HepG2 (cell line): ENCODE measurements at regions not wholly inside any gene's neighbourhood (a gene's known extent, or its start where the extent isn't known, plus 50 kb on each side); places are given as distances from the start of the nearest gene placed in this dataset.

Experiments used
- DZIP1 ChIP-seq: sonication (generic); formaldehyde crosslinking; IDR thresholded peaks from 2 replicates; pipeline ENCODE4 v1.5.0; 2020; ENCODE audit warnings: mild to moderate bottlenecking, missing genetic modification reagents
- GATA4 ChIP-seq: sonication (generic); IDR thresholded peaks from 2 replicates; pipeline ENCODE4 v1.6.1; 2016; ENCODE audit warnings: antibody characterized with exemption, low read depth, borderline replicate concordance
- HMG20B ChIP-seq: conservative IDR thresholded peaks from 2 replicates; pipeline ENCODE4 v1.6.1; 2016; ENCODE audit warnings: missing genetic modification reagents, missing compliant biosample characterization
- RORA ChIP-seq: sonication (generic); formaldehyde crosslinking; IDR thresholded peaks from 2 replicates; pipeline ENCODE4 v1.5.0; 2020; ENCODE audit warnings: mild to moderate bottlenecking, missing genetic modification reagents, moderate library complexity
- SKIL ChIP-seq: sonication (generic); formaldehyde crosslinking; IDR thresholded peaks from 2 replicates; pipeline ENCODE4 v1.8.0; 2022; ENCODE audit warnings: missing genetic modification reagents, mild to moderate bottlenecking, moderate library complexity, borderline replicate concordance
- SOX13 ChIP-seq, 3 experiments: fragments of 450-650 bp in 1 of 3; sonication (generic) in 1 of 3; formaldehyde crosslinking in 1 of 3; IDR thresholded peaks in 2 of 3; conservative IDR thresholded peaks in 1 of 3; 2 replicates each; pipeline versions ENCODE4 v1.5.0 to v1.6.1; 2016 to 2020; ENCODE audit warnings: antibody characterized with exemption in 1 of 3, mild to moderate bottlenecking in 1 of 3, missing compliant biosample characterization in 1 of 3, missing genetic modification reagents in 1 of 3, moderate library complexity in 1 of 3
- ZNF30 ChIP-seq: sonication (generic); formaldehyde crosslinking; IDR thresholded peaks from 2 replicates; pipeline ENCODE4 v1.5.0; 2020; ENCODE audit warnings: mild to moderate bottlenecking, missing genetic modification reagents
- ZNF496 ChIP-seq: sonication (generic); formaldehyde crosslinking; IDR thresholded peaks from 2 replicates; pipeline ENCODE4 v1.8.1; 2023; ENCODE audit warnings: mild to moderate bottlenecking, moderate library complexity, missing genetic modification reagents; ENCODE audit not compliant: insufficient replicate concordance
- TF ChIP-seq, protein P1 (sequence below): sonication (generic); formaldehyde crosslinking; IDR thresholded peaks from 2 replicates; pipeline ENCODE4 v1.4.0; 2020; ENCODE audit warnings: mild to moderate bottlenecking, missing genetic modification reagents
- TF ChIP-seq, protein P2 (sequence below): sonication (generic); formaldehyde crosslinking; IDR thresholded peaks from 2 replicates; pipeline ENCODE4 v1.4.0; 2020; ENCODE audit warnings: missing genetic modification reagents
- TF ChIP-seq, protein P3 (sequence below): sonication (generic); formaldehyde crosslinking; conservative IDR thresholded peaks from 2 replicates; pipeline ENCODE4 v1.4.0; 2020; ENCODE audit warnings: mild to moderate bottlenecking, missing genetic modification reagents, moderate library complexity
- TF ChIP-seq, protein P4 (sequence below): IDR thresholded peaks from 2 replicates; pipeline ENCODE4 v1.6.1; 2016; ENCODE audit warnings: low read depth, control low read depth

GRCh38 chr2:67057901-67058703 is 339.0 kb upstream of the ETAA1 start (continued):
- TF ChIP-seq ZNF30 (CRISPR knock-in tag) (no peak), GATA4 (peak; percentile 44; the same call in 1 of the 2 replicates), RORA (no peak), DZIP1 (CRISPR knock-in tag) (no peak), HMG20B (CRISPR knock-in tag) (0 out of 2 replicates have a peak, but pooled peaks have one; percentile 59), SOX13 (IDR thresholded peaks at IDR 0.05) (no peak), SOX13 (CRISPR knock-in tag; conservative IDR thresholded peaks at IDR 0.05 in 1 of 2, IDR thresholded peaks at IDR 0.05 in 1 of 2) (peak in 1 of 2 experiments; percentile 93; a peak in 3 of 4 replicates), ZNF496 (no peak), SKIL (CRISPR knock-in tag) (peak; percentile 25; the same call in 1 of the 2 replicates)
- TF ChIP-seq, protein P1, sequence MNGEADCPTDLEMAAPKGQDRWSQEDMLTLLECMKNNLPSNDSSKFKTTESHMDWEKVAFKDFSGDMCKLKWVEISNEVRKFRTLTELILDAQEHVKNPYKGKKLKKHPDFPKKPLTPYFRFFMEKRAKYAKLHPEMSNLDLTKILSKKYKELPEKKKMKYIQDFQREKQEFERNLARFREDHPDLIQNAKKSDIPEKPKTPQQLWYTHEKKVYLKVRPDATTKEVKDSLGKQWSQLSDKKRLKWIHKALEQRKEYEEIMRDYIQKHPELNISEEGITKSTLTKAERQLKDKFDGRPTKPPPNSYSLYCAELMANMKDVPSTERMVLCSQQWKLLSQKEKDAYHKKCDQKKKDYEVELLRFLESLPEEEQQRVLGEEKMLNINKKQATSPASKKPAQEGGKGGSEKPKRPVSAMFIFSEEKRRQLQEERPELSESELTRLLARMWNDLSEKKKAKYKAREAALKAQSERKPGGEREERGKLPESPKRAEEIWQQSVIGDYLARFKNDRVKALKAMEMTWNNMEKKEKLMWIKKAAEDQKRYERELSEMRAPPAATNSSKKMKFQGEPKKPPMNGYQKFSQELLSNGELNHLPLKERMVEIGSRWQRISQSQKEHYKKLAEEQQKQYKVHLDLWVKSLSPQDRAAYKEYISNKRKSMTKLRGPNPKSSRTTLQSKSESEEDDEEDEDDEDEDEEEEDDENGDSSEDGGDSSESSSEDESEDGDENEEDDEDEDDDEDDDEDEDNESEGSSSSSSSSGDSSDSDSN (CRISPR knock-in tag): no peak
- TF ChIP-seq, protein P2, sequence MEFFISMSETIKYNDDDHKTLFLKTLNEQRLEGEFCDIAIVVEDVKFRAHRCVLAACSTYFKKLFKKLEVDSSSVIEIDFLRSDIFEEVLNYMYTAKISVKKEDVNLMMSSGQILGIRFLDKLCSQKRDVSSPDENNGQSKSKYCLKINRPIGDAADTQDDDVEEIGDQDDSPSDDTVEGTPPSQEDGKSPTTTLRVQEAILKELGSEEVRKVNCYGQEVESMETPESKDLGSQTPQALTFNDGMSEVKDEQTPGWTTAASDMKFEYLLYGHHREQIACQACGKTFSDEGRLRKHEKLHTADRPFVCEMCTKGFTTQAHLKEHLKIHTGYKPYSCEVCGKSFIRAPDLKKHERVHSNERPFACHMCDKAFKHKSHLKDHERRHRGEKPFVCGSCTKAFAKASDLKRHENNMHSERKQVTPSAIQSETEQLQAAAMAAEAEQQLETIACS (CRISPR knock-in tag): no peak
- TF ChIP-seq, protein P3, sequence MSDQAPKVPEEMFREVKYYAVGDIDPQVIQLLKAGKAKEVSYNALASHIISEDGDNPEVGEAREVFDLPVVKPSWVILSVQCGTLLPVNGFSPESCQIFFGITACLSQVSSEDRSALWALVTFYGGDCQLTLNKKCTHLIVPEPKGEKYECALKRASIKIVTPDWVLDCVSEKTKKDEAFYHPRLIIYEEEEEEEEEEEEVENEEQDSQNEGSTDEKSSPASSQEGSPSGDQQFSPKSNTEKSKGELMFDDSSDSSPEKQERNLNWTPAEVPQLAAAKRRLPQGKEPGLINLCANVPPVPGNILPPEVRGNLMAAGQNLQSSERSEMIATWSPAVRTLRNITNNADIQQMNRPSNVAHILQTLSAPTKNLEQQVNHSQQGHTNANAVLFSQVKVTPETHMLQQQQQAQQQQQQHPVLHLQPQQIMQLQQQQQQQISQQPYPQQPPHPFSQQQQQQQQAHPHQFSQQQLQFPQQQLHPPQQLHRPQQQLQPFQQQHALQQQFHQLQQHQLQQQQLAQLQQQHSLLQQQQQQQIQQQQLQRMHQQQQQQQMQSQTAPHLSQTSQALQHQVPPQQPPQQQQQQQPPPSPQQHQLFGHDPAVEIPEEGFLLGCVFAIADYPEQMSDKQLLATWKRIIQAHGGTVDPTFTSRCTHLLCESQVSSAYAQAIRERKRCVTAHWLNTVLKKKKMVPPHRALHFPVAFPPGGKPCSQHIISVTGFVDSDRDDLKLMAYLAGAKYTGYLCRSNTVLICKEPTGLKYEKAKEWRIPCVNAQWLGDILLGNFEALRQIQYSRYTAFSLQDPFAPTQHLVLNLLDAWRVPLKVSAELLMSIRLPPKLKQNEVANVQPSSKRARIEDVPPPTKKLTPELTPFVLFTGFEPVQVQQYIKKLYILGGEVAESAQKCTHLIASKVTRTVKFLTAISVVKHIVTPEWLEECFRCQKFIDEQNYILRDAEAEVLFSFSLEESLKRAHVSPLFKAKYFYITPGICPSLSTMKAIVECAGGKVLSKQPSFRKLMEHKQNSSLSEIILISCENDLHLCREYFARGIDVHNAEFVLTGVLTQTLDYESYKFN (CRISPR knock-in tag): peak; percentile 78
- TF ChIP-seq, protein P4, sequence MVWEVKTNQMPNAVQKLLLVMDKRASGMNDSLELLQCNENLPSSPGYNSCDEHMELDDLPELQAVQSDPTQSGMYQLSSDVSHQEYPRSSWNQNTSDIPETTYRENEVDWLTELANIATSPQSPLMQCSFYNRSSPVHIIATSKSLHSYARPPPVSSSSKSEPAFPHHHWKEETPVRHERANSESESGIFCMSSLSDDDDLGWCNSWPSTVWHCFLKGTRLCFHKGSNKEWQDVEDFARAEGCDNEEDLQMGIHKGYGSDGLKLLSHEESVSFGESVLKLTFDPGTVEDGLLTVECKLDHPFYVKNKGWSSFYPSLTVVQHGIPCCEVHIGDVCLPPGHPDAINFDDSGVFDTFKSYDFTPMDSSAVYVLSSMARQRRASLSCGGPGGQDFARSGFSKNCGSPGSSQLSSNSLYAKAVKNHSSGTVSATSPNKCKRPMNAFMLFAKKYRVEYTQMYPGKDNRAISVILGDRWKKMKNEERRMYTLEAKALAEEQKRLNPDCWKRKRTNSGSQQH: no peak
